Hematopoietic multipotent progenitor cell treated with erythropoietin and hydrocortisone succinate and interleukin-3 and kit ligand, for 4 days (in vitro differentiated cells): ENCODE measurements at regions not wholly inside any gene's neighbourhood (a gene's known extent, or its start where the extent isn't known, plus 50 kb on each side); places are given as distances from the start of the nearest gene placed in this dataset.

Source experiments
- DNase-seq: peaks from one replicate; pipeline ENCODE4 v3.0.0-alpha.2; 2015

DNA sequence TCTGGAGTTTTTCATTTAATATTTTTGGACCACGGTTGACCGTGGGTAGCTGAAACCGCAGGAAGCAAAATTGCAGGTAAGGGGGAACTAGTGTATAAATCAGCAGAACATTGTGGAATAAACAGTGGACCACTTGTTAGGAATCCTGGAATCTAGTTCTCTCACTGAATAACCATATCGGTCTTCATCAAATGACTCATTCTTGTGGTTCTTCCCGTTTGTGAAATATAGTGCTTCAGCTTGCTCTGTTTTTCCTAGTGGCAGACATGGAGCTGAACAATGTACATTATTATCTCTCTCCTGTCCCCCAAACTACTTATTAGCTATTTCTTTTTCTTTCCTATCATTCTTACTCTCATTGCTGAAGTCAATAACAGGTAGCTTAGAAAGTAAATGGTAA lies 61.9 kb downstream of the HSPA13 start:
- DNase-seq: no peak

DNA sequence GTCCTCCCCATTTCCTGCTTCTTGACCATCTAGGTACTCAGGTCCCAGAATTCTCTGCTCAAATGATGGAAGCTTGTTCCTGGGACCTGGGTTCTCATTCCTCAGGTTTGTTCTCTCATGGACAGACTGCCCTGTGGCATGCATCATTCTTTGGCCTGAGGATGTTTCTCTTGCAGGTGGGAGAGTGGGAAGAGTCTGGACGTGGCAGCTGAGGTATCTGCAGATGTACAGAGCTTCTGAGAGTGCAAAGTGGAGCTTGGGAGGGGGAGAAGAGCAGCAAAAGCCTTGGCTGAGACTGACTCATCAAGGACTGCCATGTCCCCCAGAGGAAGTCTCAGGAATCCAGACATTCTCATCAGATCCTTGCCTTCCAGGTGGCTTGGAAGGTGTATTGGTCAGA lies 63.1 kb downstream of the HSPA13 start:
- no peak for DNase-seq

DNA sequence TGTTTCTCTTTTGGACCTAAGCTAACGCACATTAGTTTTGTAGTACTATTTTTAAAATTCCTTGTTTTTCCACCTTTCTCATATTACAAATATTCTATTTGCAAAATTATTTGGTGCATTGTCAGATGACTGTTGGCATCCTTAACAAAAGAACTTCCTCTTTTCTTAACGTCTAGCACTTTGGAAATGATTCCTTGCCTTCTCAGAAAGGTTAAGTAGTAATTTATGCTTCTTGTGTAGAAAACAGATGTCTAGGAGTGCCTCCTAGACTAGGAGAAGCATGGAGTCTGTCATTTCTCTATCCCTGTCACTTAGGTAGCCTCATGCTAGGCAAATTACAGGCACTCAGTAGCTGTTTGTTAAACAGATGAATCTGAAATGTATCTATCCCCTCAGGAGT lies 64.4 kb downstream of the HSPA13 start:
- DNase-seq: peak; percentile 48

DNA sequence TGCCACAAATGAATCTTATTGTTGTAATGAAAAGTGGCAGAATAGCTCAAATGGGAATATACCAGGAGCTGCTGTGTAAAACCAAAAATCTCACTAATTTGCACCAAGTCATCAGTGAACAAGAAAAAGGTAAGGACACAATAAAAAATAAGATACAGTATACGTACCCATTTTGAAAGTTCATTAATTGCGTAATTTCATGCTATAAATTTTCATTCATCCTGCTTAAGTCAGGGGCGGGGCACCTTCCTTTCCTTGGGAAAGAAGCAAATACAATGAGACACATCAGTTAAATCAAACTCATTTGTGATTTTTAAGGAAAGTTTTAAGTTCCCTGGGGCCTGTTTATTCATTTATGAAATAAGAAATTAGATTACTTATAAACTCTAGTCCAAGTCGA lies 65.4 kb downstream of the HSPA13 start:
- DNase-seq: no peak

DNA sequence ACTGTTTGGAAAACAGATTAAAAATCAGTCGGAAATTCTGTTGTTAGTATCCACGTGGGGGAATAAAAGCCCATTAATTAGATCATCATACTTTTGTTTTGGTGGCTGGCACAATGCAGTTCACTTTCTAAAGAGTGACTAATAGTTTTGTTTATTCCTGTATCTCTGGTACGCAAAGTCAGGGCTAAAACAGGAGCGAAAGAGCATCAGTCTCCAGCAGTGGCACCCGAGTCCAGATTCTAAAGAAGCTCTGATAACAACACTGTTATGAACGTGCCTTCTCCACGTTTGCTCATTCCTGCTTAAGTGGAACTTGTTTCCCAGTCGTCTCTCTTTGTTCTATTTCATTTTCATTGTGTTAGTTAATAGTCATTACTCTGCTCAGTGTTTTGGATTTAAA lies 69.6 kb downstream of the HSPA13 start:
- no peak for DNase-seq

GRCh38 chr21:14312871-14313270 lies 70.1 kb downstream of the HSPA13 start:
- DNase-seq: peak; percentile 21

DNA sequence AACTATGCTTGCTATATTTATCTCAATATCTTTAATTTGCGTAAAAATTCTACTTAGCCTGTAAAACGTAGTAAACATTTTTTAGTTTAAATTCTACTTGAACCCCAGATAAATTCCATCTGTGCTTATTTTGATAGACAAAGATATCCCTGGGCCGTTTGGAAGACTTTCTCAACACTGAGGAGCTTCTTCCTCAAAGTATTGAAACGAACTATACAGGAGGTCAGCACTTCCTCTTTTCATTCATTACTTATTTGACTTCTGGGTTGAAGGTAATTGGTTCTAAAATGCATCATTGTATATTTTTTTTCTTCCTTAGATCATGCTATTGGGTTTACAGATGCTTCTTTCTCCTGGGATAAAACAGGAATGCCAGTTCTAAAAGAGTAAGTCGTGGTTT lies 74.7 kb downstream of the HSPA13 start:
- peak; percentile 73 for DNase-seq

- DNase-seq: peak; percentile 61
These were observed 76.6 kb downstream of the HSPA13 start for GRCh38 chr21:14306126-14306907.

DNA sequence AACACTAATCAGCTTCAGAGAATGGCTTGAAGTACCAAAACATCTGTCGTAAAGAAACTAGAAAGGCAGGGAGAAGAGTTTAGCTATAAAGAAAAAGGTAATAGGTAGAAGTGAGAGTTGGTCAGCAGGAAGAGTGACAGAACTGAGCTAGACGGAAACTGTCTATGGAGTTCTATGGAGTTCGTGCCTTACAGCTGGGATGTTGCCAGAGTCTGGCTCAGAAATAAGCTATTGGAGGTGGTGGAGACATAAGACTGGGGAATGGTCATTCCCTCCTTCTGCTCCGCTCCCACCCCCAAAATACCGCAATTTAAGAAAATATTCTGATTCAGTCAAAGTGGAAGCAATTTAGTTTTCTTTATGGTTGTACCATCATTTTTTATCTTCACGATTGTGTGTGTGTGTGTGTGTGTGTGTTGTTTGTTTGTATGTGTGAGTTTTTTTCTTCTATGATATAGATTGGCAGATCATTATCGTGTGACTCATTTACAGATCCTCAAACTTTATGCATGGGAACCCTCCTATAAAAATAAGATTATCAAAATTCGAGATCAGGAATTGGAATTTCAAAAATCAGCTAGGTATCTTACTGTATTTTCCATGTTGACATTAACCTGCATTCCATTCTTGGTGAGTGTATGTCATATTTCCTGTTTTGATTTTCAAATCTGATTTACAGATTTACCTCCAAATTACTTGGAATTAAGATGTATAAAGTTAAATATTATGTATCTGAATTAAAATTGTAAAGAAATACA lies 79.0 kb downstream of the HSPA13 start:
- DNase-seq: no peak

- no peak for DNase-seq
These were observed 82.9 kb downstream of the HSPA13 start for GRCh38 chr21:14300074-14300473.

DNA sequence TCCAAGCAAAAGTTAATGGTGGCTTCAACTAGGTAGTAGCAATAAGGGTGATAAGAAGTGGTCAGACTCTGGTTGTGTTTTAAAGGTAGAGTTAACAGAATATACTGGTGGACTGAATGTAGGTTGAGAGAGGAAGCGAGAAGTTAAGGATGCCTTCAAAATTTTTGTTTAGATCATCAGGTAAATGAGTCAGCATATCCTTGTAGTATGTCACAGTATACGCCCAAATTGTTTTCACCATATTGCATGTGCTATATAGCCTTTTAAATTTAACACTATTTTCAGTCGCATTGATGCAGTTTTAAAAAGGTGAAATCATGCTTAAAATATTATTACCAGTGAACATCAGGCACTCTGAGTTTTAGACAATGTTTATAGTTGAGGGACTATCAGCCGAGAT lies 74.6 kb downstream of the RBM11 start:
- DNase-seq: no peak

GRCh38 chr21:14288922-14289321 lies 73.0 kb downstream of the RBM11 start:
- DNase-seq: no peak

- DNase-seq: no peak
These were observed 69.3 kb downstream of the RBM11 start for GRCh38 chr21:14285147-14285761.

GRCh38 chr21:14284481-14284880 lies 68.5 kb downstream of the RBM11 start:
- DNase-seq: peak; percentile 15

- peak; percentile 10 for DNase-seq
These were observed 65.4 kb downstream of the RBM11 start for GRCh38 chr21:14281188-14281900.
